Right lobe of liver (tissue), 6 donors: ENCODE measurements at regions not wholly inside any gene's neighbourhood (a gene's known extent, or its start where the extent isn't known, plus 50 kb on each side); places are given as distances from the start of the nearest gene placed in this dataset.
"Not testable (repeated sequence)": the region's sequence is repeated elsewhere in the genome, so short reads cannot be mapped to it uniquely, and the experiment has no call there.

ENCODE experiments used
- ATAC-seq, 4 donors: fragments of 200-7000 bp; cut with Tn5 transposase; one replicate each; pipeline ENCODE4 v1.9.1; 2020; ENCODE audit warnings: mild to moderate bottlenecking in 4 of 4, moderate library complexity in 4 of 4
- DNase-seq, 3 donors: peaks; one replicate each; pipeline ENCODE4 v3.0.0-alpha.2; 2020
- H3K27ac ChIP-seq, 3 donors: fragments of 200-600 bp; one replicate each; pipeline ENCODE4 v1.8.0; 2022
- H3K27me3 ChIP-seq, 2 donors: fragments of 200-600 bp; one replicate each; pipeline ENCODE4 v1.8.0; 2022
- H3K36me3 ChIP-seq, 4 donors: fragments of 200-600 bp; sonication (generic) in 1 of 4; one replicate each; pipeline versions ENCODE4 v1.5.1 to v1.8.0; 2017 to 2022; ENCODE audit warnings: control low read depth in 1 of 4
- H3K4me1 ChIP-seq, 4 donors: fragments of 200-600 bp; sonication (generic) in 1 of 4; one replicate each; pipeline versions ENCODE4 v1.5.1 to v1.8.0; 2017 to 2022; ENCODE audit warnings: control low read depth in 1 of 4
- H3K4me3 ChIP-seq, 3 donors: fragments of 200-600 bp; one replicate each; pipeline ENCODE4 v1.8.0; 2022
- H3K9me3 ChIP-seq, 4 donors: fragments of 200-600 bp; sonication (generic) in 1 of 4; one replicate each; pipeline versions ENCODE4 v1.5.1 to v1.8.0; 2017 to 2022; ENCODE audit warnings: control low read depth in 1 of 4
- CTCF ChIP-seq, 4 donors: fragments of 200-600 bp in 3 of 4; fragments of 450-650 bp in 1 of 4; IDR thresholded peaks; one replicate each; pipeline versions ENCODE4 v1.5.1 to v1.8.0; 2016 to 2022; ENCODE audit warnings: antibody characterized with exemption in 4 of 4, mild to moderate bottlenecking in 2 of 4
- POLR2A ChIP-seq: fragments of 450-650 bp; IDR thresholded peaks from one replicate; pipeline ENCODE4 v1.6.1; 2017; ENCODE audit warnings: antibody characterized with exemption, mild to moderate bottlenecking
- WGBS: methylation state at CpG from one replicate; pipeline ENCODE4 v1.1.6; 2018; ENCODE audit warnings: low coverage, low lambda C conversion rate; ENCODE audit not compliant: insufficient coverage; ENCODE audit errors: missing lambda C conversion rate; 5-methylcytosine and 5-hydroxymethylcytosine counted together
- intact Hi-C, 2 donors: fragments of 100-400 bp; cut with DNase I; formaldehyde crosslinking; loops; one replicate each; pipeline versions ENCODE4 v1.11.2 to v1.14.1; 2022
- donor health status: DM: no; HTN: yes; CAD: no.
- donor health status: DM: no; HTN: no; CAD: no.
- donor health status: DM: no; HTN: no; CAD: no.
- donor health status: DM: no; HTN: yes; CAD: no.
- donor health status: DM: no; HTN: yes; CAD: no.

- WGBS, result 92% methylated on average over 3 of the region's 3 CpGs
- DNase-seq (no peak), ATAC-seq (no peak)
- Histone ChIP-seq H3K27me3 (no peaks in the 10 kb centered on the region), H3K4me1 (no peaks in the 10 kb centered on the region), H3K9me3 (no peaks in the 10 kb centered on the region), H3K4me3 (no peak overlapping the region), H3K27ac (no peak overlapping the region), H3K36me3 (no peaks in the 10 kb centered on the region)
- intact Hi-C loops, result no loop called here
- no peak for TF ChIP-seq CTCF (IDR thresholded peaks at IDR 0.05)
- TF ChIP-seq POLR2A, result no peak
Observed at GRCh38 chr6:14291331-14291730, 173.8 kb downstream of the CD83 start.

GRCh38 chr6:14292119-14292518, 174.5 kb downstream of the CD83 start:
- no peak for TF ChIP-seq CTCF (IDR thresholded peaks at IDR 0.05)
- TF ChIP-seq POLR2A, result no peak
- Histone ChIP-seq H3K27ac (no peak overlapping the region), H3K27me3 (no peaks in the 10 kb centered on the region), H3K9me3 (no peaks in the 10 kb centered on the region), H3K4me1 (no peaks in the 10 kb centered on the region), H3K36me3 (no peaks in the 10 kb centered on the region), H3K4me3 (no peak overlapping the region)
- no peak for DNase-seq
- 52% methylated on average over 2 of the region's 3 CpGs for WGBS
- intact Hi-C loops, result no loop called here
- no peak for ATAC-seq

DNA sequence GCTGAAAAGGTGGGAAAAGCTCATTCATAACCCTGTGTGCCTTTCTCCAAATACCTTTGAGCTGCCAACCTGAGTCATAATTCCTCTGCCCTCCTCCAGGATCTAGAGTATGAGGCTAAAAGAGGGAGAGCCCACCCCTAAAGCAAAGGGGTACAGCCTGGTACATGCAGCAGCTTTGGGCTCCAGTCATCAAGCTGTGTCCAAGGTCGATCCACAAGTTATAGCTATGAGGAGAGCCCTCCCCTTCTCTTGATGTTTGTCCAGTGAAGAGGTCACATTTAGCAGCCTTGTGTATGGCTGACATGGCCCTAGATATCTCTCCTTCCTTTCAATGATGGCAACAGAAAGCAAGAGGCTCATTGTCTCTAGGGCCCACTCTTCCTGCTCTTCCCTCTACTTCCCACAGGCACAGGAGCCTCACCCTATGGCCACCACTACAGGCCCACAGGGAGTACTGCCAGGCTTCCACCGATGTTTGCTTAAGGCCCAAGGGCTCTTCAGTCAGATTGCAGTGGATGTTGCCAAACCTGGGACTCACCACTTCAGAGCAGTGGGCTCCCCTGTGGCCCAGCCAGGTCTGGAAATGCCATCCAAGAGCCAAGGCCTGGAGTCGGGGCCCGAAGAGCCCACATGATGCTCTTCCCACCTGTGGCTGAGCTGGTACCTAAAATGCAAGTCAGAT, 176.8 kb downstream of the CD83 start:
- DNase-seq (no peak), ATAC-seq (no peak)
- Histone ChIP-seq H3K4me1 (no peaks in the 10 kb centered on the region), H3K4me3 (no peak overlapping the region), H3K27ac (no peak overlapping the region), H3K36me3 (no peaks in the 10 kb centered on the region), H3K27me3 (no peaks in the 10 kb centered on the region), H3K9me3 (no peaks in the 10 kb centered on the region)
- intact Hi-C loops, result no loop called here
- WGBS, result 90% methylated on average over 2 of the region's 4 CpGs
- TF ChIP-seq CTCF (IDR thresholded peaks at IDR 0.05) (no peak), POLR2A (no peak)

DNA sequence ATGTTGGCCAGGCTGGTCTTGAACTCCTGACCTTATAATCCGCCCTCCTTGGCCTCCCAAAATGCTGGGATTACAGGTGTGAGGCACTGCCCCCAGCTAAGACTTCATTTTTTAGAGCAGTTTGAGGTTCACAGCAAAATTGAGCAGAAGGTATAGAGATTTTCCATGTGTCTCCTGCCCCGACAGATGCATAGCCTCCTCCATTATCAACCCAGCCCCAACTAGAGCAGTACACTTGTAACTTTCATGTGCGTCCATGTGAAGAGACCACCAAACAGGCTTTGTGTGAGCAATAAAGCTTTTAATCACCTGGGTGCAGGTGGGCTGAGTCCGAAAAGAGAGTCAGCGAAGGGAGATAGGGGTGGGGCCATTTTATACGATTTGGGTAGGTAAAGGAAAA, 179.1 kb downstream of the CD83 start:
- intact Hi-C loops, result not testable (repeated sequence)

GRCh38 chr6:14297118-14297517, 179.5 kb downstream of the CD83 start:
- 91% methylated on average over 7 of the region's 7 CpGs for WGBS

More for the DNA sequence above, 179.1 kb downstream of the CD83 start:
- not testable (repeated sequence) for H3K4me3 ChIP-seq, H3K27ac ChIP-seq, ATAC-seq, DNase-seq, H3K4me1 ChIP-seq, H3K9me3 ChIP-seq, H3K27me3 ChIP-seq, H3K36me3 ChIP-seq
- WGBS, result 91% methylated on average over 5 of the region's 6 CpGs

GRCh38 chr6:14300189-14300588, 182.6 kb downstream of the CD83 start:
- ATAC-seq, result not testable (repeated sequence)
- 91% methylated on average over 11 of the region's 16 CpGs for WGBS

More at GRCh38 chr6:14297118-14297517, 179.5 kb downstream of the CD83 start:
- ATAC-seq, DNase-seq, H3K27me3 ChIP-seq, H3K4me3 ChIP-seq, H3K4me1 ChIP-seq, H3K9me3 ChIP-seq, H3K36me3 ChIP-seq, intact Hi-C loops, H3K27ac ChIP-seq: not testable (repeated sequence)

DNA sequence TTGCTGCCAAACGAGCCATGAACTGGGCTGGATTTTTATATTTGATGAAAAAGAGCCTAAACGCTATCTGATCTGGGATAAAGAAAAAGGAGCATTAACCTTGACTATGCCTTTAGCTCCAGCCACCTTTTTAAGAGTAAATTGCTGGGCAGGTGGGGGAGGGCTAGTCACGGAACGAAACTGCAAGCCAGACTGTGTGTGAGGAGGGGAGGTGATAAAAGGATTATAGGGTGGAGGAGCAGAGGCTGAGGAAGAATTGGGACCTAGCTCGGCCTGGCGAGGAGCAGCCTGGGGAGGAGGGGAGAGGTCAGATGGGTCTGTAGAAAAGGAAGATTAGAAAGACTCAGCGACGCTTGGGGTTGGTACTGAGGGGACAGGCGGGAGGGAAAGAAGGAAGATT, 183.1 kb downstream of the CD83 start:
- 81% methylated on average over 3 of the region's 9 CpGs for WGBS
- H3K36me3 ChIP-seq, H3K27me3 ChIP-seq, DNase-seq, H3K4me3 ChIP-seq, intact Hi-C loops, H3K9me3 ChIP-seq, ATAC-seq, H3K27ac ChIP-seq, H3K4me1 ChIP-seq: not testable (repeated sequence)

More at GRCh38 chr6:14300189-14300588, 182.6 kb downstream of the CD83 start:
- intact Hi-C loops, H3K27ac ChIP-seq, DNase-seq, H3K9me3 ChIP-seq, H3K4me1 ChIP-seq, H3K27me3 ChIP-seq, H3K4me3 ChIP-seq, H3K36me3 ChIP-seq: not testable (repeated sequence)

DNA sequence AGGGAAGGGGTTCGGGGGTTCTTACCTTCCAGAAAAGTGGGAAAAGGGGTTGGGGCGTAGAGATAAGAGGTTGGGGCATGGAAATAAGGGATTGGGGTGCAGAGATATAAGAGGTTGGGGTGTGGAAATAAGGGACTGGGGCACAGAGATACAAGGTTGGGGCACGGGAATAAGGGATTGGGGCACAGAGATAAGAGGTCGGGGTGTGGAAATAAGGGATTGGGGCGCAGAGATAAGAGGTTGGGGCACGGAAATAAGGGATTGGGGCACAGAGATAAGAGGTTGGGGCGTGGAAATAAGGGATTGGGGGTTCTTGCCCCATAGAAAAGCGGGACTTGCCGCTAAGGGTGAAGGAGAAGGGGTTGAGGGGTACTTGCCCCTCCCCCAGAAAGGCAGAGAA, 183.9 kb downstream of the CD83 start:
- H3K4me3 ChIP-seq, H3K27me3 ChIP-seq, intact Hi-C loops, DNase-seq, H3K27ac ChIP-seq, ATAC-seq, H3K9me3 ChIP-seq, H3K36me3 ChIP-seq, H3K4me1 ChIP-seq: not testable (repeated sequence)
- WGBS, result 82% methylated on average over 9 of the region's 9 CpGs
